ENCODE measurements at regions not wholly inside any gene's neighbourhood (a gene's known extent, or its start where the extent isn't known, plus 50 kb on each side); places are given as distances from the start of the nearest gene placed in this dataset.

GRCh38 chr20:11608736-11609135 is 309.0 kb upstream of the BTBD3 start:
- Histone ChIP-seq H3K14ac (ENCODE audit: low read length in 2 of 2) (no peak overlapping the region), H3K18ac (ENCODE audit: low read depth in 1 of 2, low read length in 2 of 2) (no peak overlapping the region), H3K23ac (ENCODE audit: low read length in 2 of 2) (no peak overlapping the region), H4K91ac (ENCODE audit: low read length) (no peak overlapping the region), H3K27ac (ENCODE audit: low read length, poor library complexity, severe bottlenecking) (no peak overlapping the region), H2BK5ac (ENCODE audit: low read depth, low read length, poor library complexity, severe bottlenecking) (no peak overlapping the region), H3K9ac (ENCODE audit: low read length) (no peak overlapping the region), H2AK5ac (ENCODE audit: low read length, severe bottlenecking) (no peak overlapping the region), H2BK120ac (ENCODE audit: low read depth, low read length) (no peak overlapping the region), H2BK15ac (ENCODE audit: low read depth, poor library complexity, severe bottlenecking) (no peak overlapping the region), H4K8ac (ENCODE audit: low read length) (no peak overlapping the region), H3K27me3 (ENCODE audit: control insufficient read depth in 1 of 2, insufficient read depth in 1 of 2, low read length in 2 of 2) (no peaks in the 10 kb centered on the region), H2BK12ac (ENCODE audit: low read length in 2 of 2) (no peak overlapping the region), H3K4ac (ENCODE audit: low read depth in 1 of 2, low read length in 2 of 2) (no peak overlapping the region), H2AFZ (ENCODE audit: low read depth, low read length) (no peak overlapping the region), H3K4me2 (ENCODE audit: low read length, poor library complexity, severe bottlenecking) (no peak overlapping the region), H3K4me1 (ENCODE audit: control insufficient read depth, insufficient read depth, low read depth, low read length) (no peaks in the 10 kb centered on the region), H3K9me3 (ENCODE audit: control insufficient read depth, low read length) (peaks cover 10% of the 10 kb centered on the region), H3K36me3 (ENCODE audit: control insufficient read depth in 1 of 2, insufficient read depth in 2 of 2, low read depth in 1 of 2, low read length in 2 of 2) (no peaks in the 10 kb centered on the region), H3K4me3 (ENCODE audit: insufficient read depth in 1 of 2, low read depth in 1 of 2, low read length in 2 of 2) (no peak overlapping the region), H3K79me1 (replicated peaks; ENCODE audit: low read length, poor library complexity, severe bottlenecking) (no peaks in the 10 kb centered on the region)
- 94% methylated on average over 22 of the region's 23 CpGs for WGBS
- DNase-seq, result no peak

GRCh38 chr20:11624704-11625103 is 293.0 kb upstream of the BTBD3 start:
- no peak overlapping the region for H4K8ac ChIP-seq (ENCODE audit: low read length)

GRCh38 chr20:11626551-11626950 is 291.1 kb upstream of the BTBD3 start:
- Histone ChIP-seq H3K79me1 (replicated peaks; ENCODE audit: low read length, poor library complexity, severe bottlenecking) (no peaks in the 10 kb centered on the region), H3K4me3 (ENCODE audit: insufficient read depth in 1 of 2, low read depth in 1 of 2, low read length in 2 of 2) (no peak overlapping the region), H3K23ac (ENCODE audit: low read length in 2 of 2) (no peak overlapping the region), H3K27ac (ENCODE audit: low read length, poor library complexity, severe bottlenecking) (no peak overlapping the region), H2AFZ (ENCODE audit: low read depth, low read length) (no peak overlapping the region), H4K8ac (ENCODE audit: low read length) (no peak overlapping the region), H3K9ac (ENCODE audit: low read length) (no peak overlapping the region), H2BK12ac (ENCODE audit: low read length in 2 of 2) (no peak overlapping the region), H3K18ac (ENCODE audit: low read depth in 1 of 2, low read length in 2 of 2) (no peak overlapping the region), H3K14ac (ENCODE audit: low read length in 2 of 2) (no peak overlapping the region), H3K4ac (ENCODE audit: low read depth in 1 of 2, low read length in 2 of 2) (no peak overlapping the region), H3K4me1 (ENCODE audit: control insufficient read depth, insufficient read depth, low read depth, low read length) (no peaks in the 10 kb centered on the region), H3K27me3 (ENCODE audit: control insufficient read depth in 1 of 2, insufficient read depth in 1 of 2, low read length in 2 of 2) (no peaks in the 10 kb centered on the region), H2BK120ac (ENCODE audit: low read depth, low read length) (no peak overlapping the region), H4K91ac (ENCODE audit: low read length) (no peak overlapping the region), H2AK5ac (ENCODE audit: low read length, severe bottlenecking) (no peak overlapping the region), H2BK15ac (ENCODE audit: low read depth, poor library complexity, severe bottlenecking) (no peak overlapping the region), H3K4me2 (ENCODE audit: low read length, poor library complexity, severe bottlenecking) (no peak overlapping the region), H3K36me3 (ENCODE audit: control insufficient read depth in 1 of 2, insufficient read depth in 2 of 2, low read depth in 1 of 2, low read length in 2 of 2) (no peaks in the 10 kb centered on the region), H2BK5ac (ENCODE audit: low read depth, low read length, poor library complexity, severe bottlenecking) (no peak overlapping the region), H3K9me3 (ENCODE audit: control insufficient read depth, low read length) (no peaks in the 10 kb centered on the region)
- WGBS, result 73% methylated on average over 4 of the region's 4 CpGs
- no peak for DNase-seq

More at GRCh38 chr20:11624704-11625103, 293.0 kb upstream of the BTBD3 start:
- Histone ChIP-seq H2BK15ac (ENCODE audit: low read depth, poor library complexity, severe bottlenecking) (no peak overlapping the region), H3K9me3 (ENCODE audit: control insufficient read depth, low read length) (no peaks in the 10 kb centered on the region), H2BK5ac (ENCODE audit: low read depth, low read length, poor library complexity, severe bottlenecking) (no peak overlapping the region), H3K14ac (ENCODE audit: low read length in 2 of 2) (no peak overlapping the region), H3K4me3 (ENCODE audit: insufficient read depth in 1 of 2, low read depth in 1 of 2, low read length in 2 of 2) (no peak overlapping the region), H2AFZ (ENCODE audit: low read depth, low read length) (no peak overlapping the region), H3K27ac (ENCODE audit: low read length, poor library complexity, severe bottlenecking) (no peak overlapping the region), H3K18ac (ENCODE audit: low read depth in 1 of 2, low read length in 2 of 2) (no peak overlapping the region), H3K4ac (ENCODE audit: low read depth in 1 of 2, low read length in 2 of 2) (no peak overlapping the region), H4K91ac (ENCODE audit: low read length) (no peak overlapping the region), H3K27me3 (ENCODE audit: control insufficient read depth in 1 of 2, insufficient read depth in 1 of 2, low read length in 2 of 2) (no peaks in the 10 kb centered on the region), H3K4me1 (ENCODE audit: control insufficient read depth, insufficient read depth, low read depth, low read length) (no peaks in the 10 kb centered on the region), H2BK12ac (ENCODE audit: low read length in 2 of 2) (no peak overlapping the region), H3K23ac (ENCODE audit: low read length in 2 of 2) (no peak overlapping the region), H2BK120ac (ENCODE audit: low read depth, low read length) (no peak overlapping the region), H2AK5ac (ENCODE audit: low read length, severe bottlenecking) (no peak overlapping the region), H3K4me2 (ENCODE audit: low read length, poor library complexity, severe bottlenecking) (no peak overlapping the region), H3K9ac (ENCODE audit: low read length) (no peak overlapping the region), H3K79me1 (replicated peaks; ENCODE audit: low read length, poor library complexity, severe bottlenecking) (no peaks in the 10 kb centered on the region), H3K36me3 (ENCODE audit: control insufficient read depth in 1 of 2, insufficient read depth in 2 of 2, low read depth in 1 of 2, low read length in 2 of 2) (no peaks in the 10 kb centered on the region)
- no peak for DNase-seq
- WGBS, result 83% methylated on average over 3 of the region's 3 CpGs

GRCh38 chr20:11642866-11643265 is 274.8 kb upstream of the BTBD3 start:
- H3K27ac ChIP-seq (ENCODE audit: low read length, poor library complexity, severe bottlenecking), result no peak overlapping the region
- no peak overlapping the region for H3K4ac ChIP-seq (ENCODE audit: low read depth in 1 of 2, low read length in 2 of 2)
- H3K4me3 ChIP-seq (ENCODE audit: insufficient read depth in 1 of 2, low read depth in 1 of 2, low read length in 2 of 2), result no peak overlapping the region
- no peak overlapping the region for H2AK5ac ChIP-seq (ENCODE audit: low read length, severe bottlenecking)
- H3K4me2 ChIP-seq (ENCODE audit: low read length, poor library complexity, severe bottlenecking), result no peak overlapping the region
- H3K27me3 ChIP-seq (ENCODE audit: control insufficient read depth in 1 of 2, insufficient read depth in 1 of 2, low read length in 2 of 2), result no peaks in the 10 kb centered on the region
- no peak overlapping the region for H2BK12ac ChIP-seq (ENCODE audit: low read length in 2 of 2)
- no peak for DNase-seq
- no peak overlapping the region for H3K18ac ChIP-seq (ENCODE audit: low read depth in 1 of 2, low read length in 2 of 2)
- no peak overlapping the region for H2BK5ac ChIP-seq (ENCODE audit: low read depth, low read length, poor library complexity, severe bottlenecking)
- H4K91ac ChIP-seq (ENCODE audit: low read length), result no peak overlapping the region
- WGBS, result 63% methylated on average over 3 of the region's 3 CpGs
- no peak overlapping the region for H2AFZ ChIP-seq (ENCODE audit: low read depth, low read length)
- H3K36me3 ChIP-seq (ENCODE audit: control insufficient read depth in 1 of 2, insufficient read depth in 2 of 2, low read depth in 1 of 2, low read length in 2 of 2), result no peaks in the 10 kb centered on the region
- peaks cover 1% of the 10 kb centered on the region for H3K4me1 ChIP-seq (ENCODE audit: control insufficient read depth, insufficient read depth, low read depth, low read length)
- no peak overlapping the region for H3K9ac ChIP-seq (ENCODE audit: low read length)
- no peaks in the 10 kb centered on the region for H3K9me3 ChIP-seq (ENCODE audit: control insufficient read depth, low read length)
- no peak overlapping the region for H2BK15ac ChIP-seq (ENCODE audit: low read depth, poor library complexity, severe bottlenecking)
- H4K8ac ChIP-seq (ENCODE audit: low read length), result no peak overlapping the region
- no peaks in the 10 kb centered on the region for H3K79me1 ChIP-seq (replicated peaks; ENCODE audit: low read length, poor library complexity, severe bottlenecking)
- H3K14ac ChIP-seq (ENCODE audit: low read length in 2 of 2), result no peak overlapping the region
- H2BK120ac ChIP-seq (ENCODE audit: low read depth, low read length), result no peak overlapping the region
- no peak overlapping the region for H3K23ac ChIP-seq (ENCODE audit: low read length in 2 of 2)

Data from mesenchymal stem cell (in vitro differentiated cells and primary cell).